Testis (tissue), 2 donors: ENCODE measurements at regions not wholly inside any gene's neighbourhood (a gene's known extent, or its start where the extent isn't known, plus 50 kb on each side); places are given as distances from the start of the nearest gene placed in this dataset.

ENCODE experiments used
- DNase-seq: peaks from one replicate; pipeline ENCODE4 v3.0.0-alpha.2; 2019
- H3K27ac ChIP-seq, 2 donors: fragments of 200-600 bp; sonication (generic); one replicate each; pipeline ENCODE4 v1.5.1; 2019
- H3K27me3 ChIP-seq: fragments of 200-600 bp; sonication (generic); one replicate; pipeline ENCODE4 v1.5.1; 2019
- H3K36me3 ChIP-seq: fragments of 200-600 bp; sonication (generic); one replicate; pipeline ENCODE4 v1.5.1; 2017; ENCODE audit warnings: low read depth; ENCODE audit errors: missing control alignments
- H3K4me1 ChIP-seq: fragments of 200-600 bp; sonication (generic); one replicate; pipeline ENCODE4 v1.5.1; 2019
- H3K4me3 ChIP-seq, 2 donors: fragments of 200-600 bp; sonication (generic); one replicate each; pipeline ENCODE4 v1.5.1; 2017 to 2019
- H3K9me3 ChIP-seq: fragments of 200-600 bp; sonication (generic); one replicate; pipeline ENCODE4 v1.5.1; 2017
- POLR2A ChIP-seq: fragments of 450-650 bp; IDR thresholded peaks from one replicate; pipeline ENCODE4 v1.6.1; 2017; ENCODE audit warnings: antibody characterized with exemption, mild to moderate bottlenecking, moderate library complexity
- WGBS, 2 donors: methylation state at CpG; one replicate each; pipeline ENCODE4 v1.1.5; 2018; 5-methylcytosine and 5-hydroxymethylcytosine counted together
- intact Hi-C: fragments of 100-400 bp; cut with DNase I; formaldehyde crosslinking; loops from one replicate; pipeline ENCODE4 v1.15.1; 2023; ENCODE audit warnings: low total_unique reads
- TF ChIP-seq, protein P1 (sequence below), 3 experiments: fragments of 450-650 bp in 2 of 3; fragments of 200-600 bp in 1 of 3; sonication (generic) in 1 of 3; IDR thresholded peaks; one replicate each; pipeline ENCODE4 v1.5.1; 2016 to 2019; ENCODE audit warnings: antibody characterized with exemption in 3 of 3, mild to moderate bottlenecking in 2 of 3, moderate library complexity in 1 of 3

DNA sequence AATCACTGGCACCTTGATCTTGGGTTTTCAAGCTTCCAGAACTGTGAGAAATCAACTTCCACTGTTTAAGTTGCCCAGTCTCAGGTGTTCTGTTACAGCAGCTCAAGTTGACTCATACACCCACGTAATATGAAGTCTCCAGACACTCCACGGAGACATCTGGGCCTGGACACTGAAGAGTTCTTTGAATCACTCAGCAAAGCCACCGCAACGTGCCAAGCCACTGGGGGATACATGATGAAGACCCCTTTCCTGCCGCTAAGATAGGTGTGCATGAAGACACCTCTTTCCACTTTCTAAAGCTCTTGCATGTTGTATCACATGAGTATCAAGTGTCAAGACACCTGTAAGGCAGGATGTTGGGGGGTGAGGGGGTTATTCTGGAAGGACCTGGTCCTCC is 311.7 kb upstream of the RTL1 start:
- no peaks in the 10 kb centered on the region for H3K27me3 ChIP-seq
- intact Hi-C loops: no loop called here
- H3K27ac ChIP-seq: no peak overlapping the region
- no peak for DNase-seq
- WGBS, 2 donors: 89 to 97% methylated on average over 5 of the region's 5 CpGs
- peaks cover 10% of the 10 kb centered on the region for H3K4me1 ChIP-seq
- no peak overlapping the region for H3K4me3 ChIP-seq
- TF ChIP-seq, protein P1, sequence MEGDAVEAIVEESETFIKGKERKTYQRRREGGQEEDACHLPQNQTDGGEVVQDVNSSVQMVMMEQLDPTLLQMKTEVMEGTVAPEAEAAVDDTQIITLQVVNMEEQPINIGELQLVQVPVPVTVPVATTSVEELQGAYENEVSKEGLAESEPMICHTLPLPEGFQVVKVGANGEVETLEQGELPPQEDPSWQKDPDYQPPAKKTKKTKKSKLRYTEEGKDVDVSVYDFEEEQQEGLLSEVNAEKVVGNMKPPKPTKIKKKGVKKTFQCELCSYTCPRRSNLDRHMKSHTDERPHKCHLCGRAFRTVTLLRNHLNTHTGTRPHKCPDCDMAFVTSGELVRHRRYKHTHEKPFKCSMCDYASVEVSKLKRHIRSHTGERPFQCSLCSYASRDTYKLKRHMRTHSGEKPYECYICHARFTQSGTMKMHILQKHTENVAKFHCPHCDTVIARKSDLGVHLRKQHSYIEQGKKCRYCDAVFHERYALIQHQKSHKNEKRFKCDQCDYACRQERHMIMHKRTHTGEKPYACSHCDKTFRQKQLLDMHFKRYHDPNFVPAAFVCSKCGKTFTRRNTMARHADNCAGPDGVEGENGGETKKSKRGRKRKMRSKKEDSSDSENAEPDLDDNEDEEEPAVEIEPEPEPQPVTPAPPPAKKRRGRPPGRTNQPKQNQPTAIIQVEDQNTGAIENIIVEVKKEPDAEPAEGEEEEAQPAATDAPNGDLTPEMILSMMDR (IDR thresholded peaks at IDR 0.05): no peak
- no peak for TF ChIP-seq POLR2A
- H3K36me3 ChIP-seq: no peaks in the 10 kb centered on the region
- H3K9me3 ChIP-seq: no peaks in the 10 kb centered on the region

DNA sequence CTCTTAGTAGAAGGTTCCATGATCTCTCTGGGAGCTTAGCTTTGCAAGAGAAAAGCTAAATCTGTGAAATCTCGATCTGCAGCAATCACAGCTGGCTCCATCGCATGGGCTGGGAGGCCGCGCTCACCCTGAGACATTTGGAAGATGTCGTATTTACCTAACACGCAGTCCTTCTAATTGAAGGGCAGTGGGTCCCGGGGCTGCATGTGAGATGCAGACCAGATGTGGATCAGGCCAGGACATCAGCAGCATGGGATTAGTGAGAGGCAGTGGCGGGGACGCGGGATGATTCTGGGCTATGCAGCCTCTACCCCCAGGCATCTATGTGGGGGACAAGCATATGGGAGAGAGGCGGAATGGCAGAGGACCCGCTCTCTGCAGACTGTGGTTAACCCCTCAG is 312.4 kb upstream of the RTL1 start:
- peak; percentile 14 for DNase-seq
- intact Hi-C loops: no loop called here
- H3K4me3 ChIP-seq: no peak overlapping the region
- no peaks in the 10 kb centered on the region for H3K9me3 ChIP-seq
- TF ChIP-seq, protein P1 (IDR thresholded peaks at IDR 0.05): no peak
- TF ChIP-seq POLR2A: no peak
- no peaks in the 10 kb centered on the region for H3K27me3 ChIP-seq
- 63 to 65% methylated on average over 12 of the region's 12 CpGs for WGBS, 2 donors
- H3K27ac ChIP-seq: no peak overlapping the region
- H3K36me3 ChIP-seq: no peaks in the 10 kb centered on the region
- peaks cover 10% of the 10 kb centered on the region for H3K4me1 ChIP-seq

DNA sequence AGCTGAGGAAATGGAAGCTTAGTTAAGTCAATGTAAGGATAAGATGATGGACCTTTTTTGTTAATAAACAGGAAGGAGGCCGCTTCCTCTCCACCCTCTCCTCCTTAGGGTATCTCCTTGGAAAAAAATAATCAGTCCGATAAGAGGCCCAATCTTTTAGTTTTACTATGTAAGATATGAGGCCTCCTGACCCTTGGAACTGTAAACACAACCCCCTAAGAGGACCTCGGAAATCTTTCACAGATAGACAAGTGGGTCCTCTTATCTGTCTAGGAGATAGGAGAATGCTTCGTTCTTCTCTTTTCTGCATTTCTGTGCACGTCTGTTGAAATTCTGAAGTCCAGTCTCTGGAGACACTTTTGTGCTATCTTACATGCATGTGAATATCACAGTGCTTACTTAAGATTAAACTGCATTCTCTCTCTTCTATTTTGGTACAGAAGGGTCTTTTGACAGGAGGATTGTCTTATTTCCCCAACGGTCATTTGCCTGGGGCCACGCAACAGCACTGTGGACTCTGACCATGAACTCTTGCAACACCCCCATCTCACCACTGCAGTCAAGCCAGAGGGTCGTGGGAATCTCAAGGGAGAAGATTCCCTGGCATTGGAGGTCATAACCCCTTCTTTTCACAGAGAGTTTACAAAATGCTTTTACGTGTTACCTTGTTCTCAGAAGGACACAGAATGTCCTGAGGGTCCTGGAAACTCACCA is 313.0 kb upstream of the RTL1 start:
- peaks cover 10% of the 10 kb centered on the region for H3K4me1 ChIP-seq
- WGBS, 2 donors: 38 to 47% methylated on average over 9 of the region's 9 CpGs
- no peak for DNase-seq

DNA sequence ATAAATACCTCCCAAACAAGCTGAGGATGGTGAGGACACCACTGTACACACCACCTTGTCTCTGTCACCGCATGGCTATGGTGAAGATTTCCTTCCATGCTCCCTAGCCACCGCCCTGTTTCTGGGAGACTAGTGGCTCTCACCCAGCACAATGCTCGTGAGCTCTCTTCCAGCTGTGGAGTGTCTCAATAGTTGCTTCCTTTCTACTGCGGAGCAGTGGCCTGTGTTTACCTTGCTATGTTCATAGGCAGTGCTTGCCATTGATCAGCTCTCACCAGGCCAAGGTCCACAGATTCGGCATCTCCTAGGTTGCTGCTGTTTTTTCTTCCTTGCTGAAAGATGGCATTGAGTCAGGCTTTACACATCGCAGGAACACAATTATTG is 313.6 kb upstream of the RTL1 start:
- 49 to 63% methylated on average over 6 of the region's 6 CpGs for WGBS, 2 donors
- Histone ChIP-seq H3K4me3 (no peak overlapping the region), H3K27me3 (no peaks in the 10 kb centered on the region), H3K9me3 (no peaks in the 10 kb centered on the region), H3K36me3 (no peaks in the 10 kb centered on the region), H3K4me1 (peaks cover 10% of the 10 kb centered on the region), H3K27ac (no peak overlapping the region)
- peak; percentile 38 for DNase-seq
- intact Hi-C loops: no loop called here
- TF ChIP-seq POLR2A: no peak
- TF ChIP-seq, protein P1 (IDR thresholded peaks at IDR 0.05): no peak

More for the DNA sequence above, 313.0 kb upstream of the RTL1 start:
- TF ChIP-seq, protein P1 (IDR thresholded peaks at IDR 0.05): no peak
- TF ChIP-seq POLR2A: no peak
- Histone ChIP-seq H3K36me3 (no peaks in the 10 kb centered on the region), H3K9me3 (no peaks in the 10 kb centered on the region), H3K27me3 (no peaks in the 10 kb centered on the region), H3K27ac (no peak overlapping the region), H3K4me3 (no peak overlapping the region)
- intact Hi-C loops: no loop called here
